ENCODE measurements at regions not wholly inside any gene's neighbourhood (a gene's known extent, or its start where the extent isn't known, plus 50 kb on each side); places are given as distances from the start of the nearest gene placed in this dataset.

DNA sequence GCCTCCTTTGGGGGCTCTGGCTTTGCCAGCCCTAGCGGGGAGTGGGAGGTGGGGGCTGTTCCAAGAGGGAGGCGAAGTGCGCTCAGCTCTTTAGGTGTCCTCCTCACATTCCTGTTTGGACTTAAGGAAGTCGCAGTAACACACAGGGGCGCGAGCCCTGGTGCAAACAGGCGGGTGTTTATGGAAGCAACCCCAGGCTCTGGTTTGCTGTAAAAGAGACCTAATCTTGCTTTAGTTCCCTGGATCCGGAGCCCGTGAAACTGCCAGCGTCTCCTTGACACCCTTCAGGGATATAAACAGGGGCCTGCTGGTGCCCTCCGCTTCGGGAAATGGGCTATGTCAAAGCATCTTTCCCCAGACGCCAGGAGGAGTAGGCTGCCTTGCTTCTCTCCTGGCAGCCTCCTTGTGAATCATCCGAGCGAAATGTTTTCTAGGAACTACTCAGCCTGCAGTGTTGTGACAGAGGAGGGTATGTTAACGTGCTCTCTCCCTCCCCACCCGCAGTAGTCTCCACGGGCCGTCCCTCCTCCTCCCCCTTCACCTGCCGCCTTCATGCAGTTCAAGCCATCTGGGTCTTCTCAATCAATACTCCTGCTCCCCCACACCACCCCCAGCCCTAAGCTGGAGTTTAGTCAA lies 168.0 kb upstream of the LRFN2 start:
- Histone ChIP-seq H4K20me1 (ENCODE audit: control insufficient read depth, insufficient read depth, low read depth, low read length) (no peaks in the 10 kb centered on the region), H3K27ac (ENCODE audit: low read depth, low read length) (no peak overlapping the region), H3K9me2 (replicated peaks; ENCODE audit: control insufficient read depth, low read length) (no peaks in the 10 kb centered on the region), H3K9me3 (ENCODE audit: control insufficient read depth, insufficient read depth, low read length) (no peaks in the 10 kb centered on the region), H3K27me3 (ENCODE audit: control insufficient read depth, low read length) (peaks cover 8% of the 10 kb centered on the region), H3F3A (ENCODE audit: control insufficient read depth, insufficient read depth) (no peaks in the 10 kb centered on the region), H3K4me1 (ENCODE audit: control insufficient read depth, low read length) (peaks cover 35% of the 10 kb centered on the region), H3K4me2 (ENCODE audit: low read length) (peak overlapping the region; percentile 57), H3K36me3 (ENCODE audit: control insufficient read depth, low read length) (no peaks in the 10 kb centered on the region), H3K4me3 (ENCODE audit: low read length) (no peak overlapping the region), H3K79me2 (ENCODE audit: control insufficient read depth, low read length) (no peaks in the 10 kb centered on the region)
- TF ChIP-seq EZH2phosphoT487 (IDR thresholded peaks at IDR 0.05; ENCODE audit: borderline replicate concordance, low read length): no peak
- TF ChIP-seq, protein P1, sequence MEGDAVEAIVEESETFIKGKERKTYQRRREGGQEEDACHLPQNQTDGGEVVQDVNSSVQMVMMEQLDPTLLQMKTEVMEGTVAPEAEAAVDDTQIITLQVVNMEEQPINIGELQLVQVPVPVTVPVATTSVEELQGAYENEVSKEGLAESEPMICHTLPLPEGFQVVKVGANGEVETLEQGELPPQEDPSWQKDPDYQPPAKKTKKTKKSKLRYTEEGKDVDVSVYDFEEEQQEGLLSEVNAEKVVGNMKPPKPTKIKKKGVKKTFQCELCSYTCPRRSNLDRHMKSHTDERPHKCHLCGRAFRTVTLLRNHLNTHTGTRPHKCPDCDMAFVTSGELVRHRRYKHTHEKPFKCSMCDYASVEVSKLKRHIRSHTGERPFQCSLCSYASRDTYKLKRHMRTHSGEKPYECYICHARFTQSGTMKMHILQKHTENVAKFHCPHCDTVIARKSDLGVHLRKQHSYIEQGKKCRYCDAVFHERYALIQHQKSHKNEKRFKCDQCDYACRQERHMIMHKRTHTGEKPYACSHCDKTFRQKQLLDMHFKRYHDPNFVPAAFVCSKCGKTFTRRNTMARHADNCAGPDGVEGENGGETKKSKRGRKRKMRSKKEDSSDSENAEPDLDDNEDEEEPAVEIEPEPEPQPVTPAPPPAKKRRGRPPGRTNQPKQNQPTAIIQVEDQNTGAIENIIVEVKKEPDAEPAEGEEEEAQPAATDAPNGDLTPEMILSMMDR (IDR thresholded peaks at IDR 0.05; ENCODE audit: low read depth, low read length, poor library complexity, severe bottlenecking): no peak

DNA sequence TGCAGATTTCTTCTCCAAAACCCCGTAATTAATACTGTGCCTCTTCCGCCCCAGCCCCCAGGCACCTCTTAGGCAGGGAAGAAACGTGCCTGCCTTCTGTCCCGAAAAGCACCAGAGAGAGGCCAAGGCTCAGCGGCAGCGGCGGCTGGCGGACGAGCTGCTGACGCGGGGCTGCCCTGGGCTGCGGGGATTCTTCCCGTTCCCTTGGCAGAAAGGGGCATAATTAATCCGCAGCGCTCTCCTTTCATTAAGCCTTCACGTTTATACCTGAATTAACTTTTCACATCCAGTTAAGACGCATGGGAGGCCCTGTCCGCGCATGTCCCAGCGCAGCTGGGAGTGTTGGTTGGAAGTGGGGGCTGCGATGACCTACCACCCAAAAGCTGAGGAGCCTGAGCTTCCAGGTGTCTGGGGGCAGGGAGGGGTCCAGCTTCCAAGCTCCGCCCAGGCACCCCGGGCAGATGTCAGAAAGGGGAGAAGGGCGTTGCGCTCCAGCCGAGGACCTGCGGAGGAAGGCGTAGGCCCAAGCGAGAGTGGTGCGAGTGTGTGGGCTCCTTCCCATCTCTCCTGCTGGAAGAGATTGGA lies 167.4 kb upstream of the LRFN2 start:
- H3K27ac ChIP-seq (ENCODE audit: low read depth, low read length): no peak overlapping the region
- TF ChIP-seq EZH2phosphoT487 (IDR thresholded peaks at IDR 0.05; ENCODE audit: borderline replicate concordance, low read length): no peak
- TF ChIP-seq, protein P1 (IDR thresholded peaks at IDR 0.05; ENCODE audit: low read depth, low read length, poor library complexity, severe bottlenecking): no peak
- no peaks in the 10 kb centered on the region for H3K9me2 ChIP-seq (replicated peaks; ENCODE audit: control insufficient read depth, low read length)
- H4K20me1 ChIP-seq (ENCODE audit: control insufficient read depth, insufficient read depth, low read depth, low read length): no peaks in the 10 kb centered on the region
- H3F3A ChIP-seq (ENCODE audit: control insufficient read depth, insufficient read depth): no peaks in the 10 kb centered on the region
- peaks cover 8% of the 10 kb centered on the region for H3K27me3 ChIP-seq (ENCODE audit: control insufficient read depth, low read length)
- no peak overlapping the region for H3K4me2 ChIP-seq (ENCODE audit: low read length)
- no peaks in the 10 kb centered on the region for H3K9me3 ChIP-seq (ENCODE audit: control insufficient read depth, insufficient read depth, low read length)
- H3K4me3 ChIP-seq (ENCODE audit: low read length): no peak overlapping the region
- peaks cover 35% of the 10 kb centered on the region for H3K4me1 ChIP-seq (ENCODE audit: control insufficient read depth, low read length)
- H3K79me2 ChIP-seq (ENCODE audit: control insufficient read depth, low read length): no peaks in the 10 kb centered on the region
- no peaks in the 10 kb centered on the region for H3K36me3 ChIP-seq (ENCODE audit: control insufficient read depth, low read length)

DNA sequence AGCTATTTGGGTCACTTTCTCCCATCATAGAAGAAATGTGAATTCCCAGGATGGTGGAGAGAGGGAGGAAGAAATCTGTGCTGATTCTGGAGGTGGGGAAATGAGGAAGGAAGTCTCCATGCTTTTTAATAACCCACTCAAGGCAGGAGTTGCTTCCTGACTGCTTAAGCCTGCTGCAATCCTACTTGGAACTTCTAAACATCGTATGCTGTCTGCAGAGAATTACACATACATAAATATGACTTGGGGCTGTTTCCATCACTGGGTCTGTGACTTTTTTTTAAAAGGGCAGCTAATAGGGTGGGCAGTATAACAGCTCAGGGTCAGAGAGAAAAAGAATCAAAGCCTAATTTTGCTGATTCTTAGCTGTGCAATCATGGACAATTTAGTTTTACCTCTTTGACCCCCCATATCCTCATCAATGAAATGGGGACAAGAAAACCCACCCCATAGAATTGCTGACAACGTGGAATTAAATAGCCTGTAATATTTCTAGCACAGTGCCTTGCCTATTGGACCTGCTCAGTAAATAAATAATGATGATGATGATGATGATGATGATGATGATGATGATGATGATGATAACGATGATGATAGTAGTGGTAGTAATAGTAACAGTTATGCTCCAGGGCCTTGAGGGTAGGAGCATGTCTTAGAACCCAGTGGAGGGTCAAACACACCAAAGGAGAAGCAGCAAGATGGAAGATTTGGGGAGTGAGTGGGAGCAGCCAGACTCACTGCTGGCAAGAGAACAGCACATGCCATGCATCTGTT lies 166.7 kb upstream of the LRFN2 start:
- H3K4me1 ChIP-seq (ENCODE audit: control insufficient read depth, low read length): peaks cover 35% of the 10 kb centered on the region
- TF ChIP-seq EZH2phosphoT487 (IDR thresholded peaks at IDR 0.05; ENCODE audit: borderline replicate concordance, low read length): no peak
- TF ChIP-seq, protein P1 (IDR thresholded peaks at IDR 0.05; ENCODE audit: low read depth, low read length, poor library complexity, severe bottlenecking): no peak
- no peaks in the 10 kb centered on the region for H3K9me3 ChIP-seq (ENCODE audit: control insufficient read depth, insufficient read depth, low read length)
- no peak overlapping the region for H3K4me2 ChIP-seq (ENCODE audit: low read length)
- H3K27ac ChIP-seq (ENCODE audit: low read depth, low read length): no peak overlapping the region
- no peaks in the 10 kb centered on the region for H3F3A ChIP-seq (ENCODE audit: control insufficient read depth, insufficient read depth)
- H3K9me2 ChIP-seq (replicated peaks; ENCODE audit: control insufficient read depth, low read length): no peaks in the 10 kb centered on the region
- H4K20me1 ChIP-seq (ENCODE audit: control insufficient read depth, insufficient read depth, low read depth, low read length): no peaks in the 10 kb centered on the region
- peaks cover 8% of the 10 kb centered on the region for H3K27me3 ChIP-seq (ENCODE audit: control insufficient read depth, low read length)
- no peaks in the 10 kb centered on the region for H3K36me3 ChIP-seq (ENCODE audit: control insufficient read depth, low read length)
- H3K4me3 ChIP-seq (ENCODE audit: low read length): no peak overlapping the region
- H3K79me2 ChIP-seq (ENCODE audit: control insufficient read depth, low read length): no peaks in the 10 kb centered on the region

Measured in DOHH2 (cell line).